CD1c-positive myeloid dendritic cell (primary cell): ENCODE measurements at regions not wholly inside any gene's neighbourhood (a gene's known extent, or its start where the extent isn't known, plus 50 kb on each side); places are given as distances from the start of the nearest gene placed in this dataset.
"Not testable (repeated sequence)": the region's sequence is repeated elsewhere in the genome, so short reads cannot be mapped to it uniquely, and the experiment has no call there.

Experiments used
- DNase-seq: peaks from one replicate; pipeline ENCODE4 v3.0.0-alpha.2; 2016; ENCODE audit errors: extremely low spot score

- no peak for DNase-seq
These were observed 98.3 kb downstream of the BACH1 start for GRCh38 chr21:29396951-29397455.

DNA sequence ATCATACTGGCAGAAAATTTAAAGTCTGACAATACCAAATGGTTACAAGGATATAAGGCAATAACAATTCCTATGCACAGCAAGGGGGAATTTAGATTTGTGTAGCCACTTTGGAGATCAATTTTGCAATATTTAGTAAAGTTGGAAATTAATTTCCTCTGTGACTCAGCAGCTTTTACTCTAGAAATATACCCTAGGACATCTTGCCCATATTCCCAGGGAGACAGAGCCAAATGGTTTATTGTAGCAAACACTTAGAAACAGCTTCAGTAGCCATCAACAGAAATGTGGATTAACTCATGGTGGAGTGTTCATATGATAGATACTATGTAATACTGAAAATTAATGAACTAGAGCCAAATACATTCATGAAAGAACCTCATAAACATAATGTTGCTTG is 104.6 kb downstream of the BACH1 start:
- DNase-seq = no peak

DNA sequence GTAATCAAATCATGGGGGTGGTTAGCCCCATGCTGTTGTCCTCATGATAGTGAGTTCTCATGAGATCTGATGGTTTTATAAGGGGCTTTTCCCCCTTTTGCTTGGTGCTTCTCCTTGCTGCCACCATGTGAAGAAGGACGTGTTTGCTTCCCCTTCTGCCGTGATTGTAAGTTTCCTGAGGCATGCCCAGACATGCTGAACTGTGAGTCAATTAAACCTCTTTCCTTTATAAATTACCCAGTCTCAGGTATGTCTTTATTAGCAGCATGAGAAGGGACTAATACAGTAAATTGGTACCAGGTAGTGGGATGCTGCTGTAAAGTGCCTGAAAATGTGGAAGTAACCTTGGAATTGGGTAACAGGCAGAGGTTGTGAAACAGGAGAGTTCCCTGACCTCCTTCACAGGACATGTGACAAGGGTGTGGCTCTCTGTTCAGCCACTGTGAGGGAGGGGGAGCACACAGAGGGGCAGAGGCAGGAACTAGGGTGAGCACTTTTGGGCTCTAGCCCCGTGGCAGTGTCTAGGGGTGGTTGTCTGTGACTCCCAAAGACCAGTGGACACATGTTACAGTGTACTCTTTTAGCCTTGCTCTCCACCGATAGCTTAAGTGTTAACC is 105.3 kb downstream of the BACH1 start:
- peak; percentile 77 for DNase-seq

DNA sequence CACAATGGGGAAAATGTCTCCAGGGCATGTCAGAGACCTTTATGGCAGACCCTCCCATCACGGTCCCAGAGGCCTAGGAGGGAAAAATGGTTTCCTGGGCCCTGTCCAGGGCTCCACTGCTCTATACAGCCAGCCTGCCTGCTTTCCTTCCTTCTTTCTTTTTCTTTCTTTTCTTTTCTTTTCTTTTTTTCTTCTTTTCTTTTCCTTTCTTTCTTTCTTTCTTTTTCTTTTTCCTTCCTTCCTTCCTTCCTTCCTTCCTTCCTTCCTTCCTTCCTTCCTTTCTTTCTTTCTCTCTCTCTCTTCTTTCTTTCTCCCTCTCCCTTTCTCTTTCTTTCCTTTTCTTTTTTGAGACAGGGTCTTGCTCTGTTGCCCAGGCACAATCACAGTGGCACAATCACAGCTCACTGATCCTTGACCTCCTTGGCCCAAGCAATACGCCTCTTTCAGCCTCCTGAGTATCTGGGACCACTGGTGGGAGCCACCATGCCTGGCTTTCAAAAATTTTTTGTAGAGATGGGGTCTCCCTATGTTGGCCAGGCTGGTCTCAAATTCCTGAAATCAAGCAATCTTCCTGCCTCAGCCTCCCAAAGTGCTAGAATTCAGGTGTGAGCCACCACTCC is 106.9 kb downstream of the BACH1 start:
- no peak for DNase-seq

DNA sequence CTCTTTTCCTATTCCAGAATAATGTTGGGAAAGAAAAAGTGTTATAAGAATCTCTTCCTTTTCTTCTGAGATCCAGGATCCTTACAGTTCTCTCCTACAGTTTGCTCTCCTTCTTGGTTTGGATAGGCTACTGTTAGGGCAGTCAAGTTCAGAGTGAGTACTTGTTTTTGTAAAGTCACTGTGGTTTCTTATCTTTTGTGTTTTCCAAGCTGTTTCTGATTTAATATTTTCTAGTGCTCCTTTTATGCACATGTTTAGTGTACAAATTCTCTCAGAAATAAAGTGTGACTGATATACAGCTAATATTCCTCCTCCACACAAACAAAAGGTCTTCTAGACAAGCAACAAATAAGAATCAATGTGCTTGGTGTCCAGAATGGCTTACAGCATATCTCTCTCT is 107.7 kb downstream of the BACH1 start:
- DNase-seq = no peak

DNA sequence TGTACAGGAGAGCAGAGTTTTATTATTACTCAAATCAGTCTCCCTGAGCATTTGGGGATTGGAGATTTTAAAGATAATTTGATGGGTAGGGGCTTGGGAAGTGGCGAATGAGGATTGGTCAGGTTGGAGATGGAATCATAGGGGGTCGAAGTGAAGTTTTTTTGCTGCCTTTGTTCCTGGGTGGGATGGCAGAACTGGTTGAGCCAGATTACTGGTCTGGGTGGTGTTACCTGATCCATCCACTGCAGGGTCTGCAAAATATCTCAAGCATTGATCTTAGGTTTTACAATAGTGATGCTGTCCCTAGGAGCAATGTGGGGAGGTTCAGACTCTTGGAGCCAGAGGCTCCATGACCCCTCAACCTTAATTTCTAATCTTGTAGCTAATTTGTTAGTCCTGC is 108.8 kb downstream of the BACH1 start:
- no peak for DNase-seq

GRCh38 chr21:29413683-29414082 is 115.0 kb downstream of the BACH1 start:
- DNase-seq = no peak

- no peak for DNase-seq
These were observed 117.5 kb downstream of the BACH1 start for GRCh38 chr21:29416268-29416667.

DNA sequence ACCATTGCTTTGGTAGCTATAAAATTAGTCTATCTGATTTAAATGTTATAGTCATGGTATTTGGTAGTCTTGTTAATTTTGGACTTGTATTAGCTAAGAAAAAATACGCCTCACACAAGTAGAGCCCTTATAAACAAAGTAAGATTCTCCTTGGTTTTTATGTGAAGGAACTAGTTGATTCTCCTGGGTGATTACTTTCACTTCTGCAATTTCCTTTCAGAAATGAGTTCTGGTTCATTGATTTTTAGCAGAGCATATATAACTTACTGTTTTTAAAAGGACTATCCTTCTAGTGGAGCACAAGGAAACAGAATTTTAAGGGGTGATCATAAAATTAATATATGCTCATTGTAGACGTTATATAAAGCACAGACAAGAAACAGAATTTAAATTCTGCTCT is 120.1 kb downstream of the BACH1 start:
- DNase-seq = peak; percentile 38

DNA sequence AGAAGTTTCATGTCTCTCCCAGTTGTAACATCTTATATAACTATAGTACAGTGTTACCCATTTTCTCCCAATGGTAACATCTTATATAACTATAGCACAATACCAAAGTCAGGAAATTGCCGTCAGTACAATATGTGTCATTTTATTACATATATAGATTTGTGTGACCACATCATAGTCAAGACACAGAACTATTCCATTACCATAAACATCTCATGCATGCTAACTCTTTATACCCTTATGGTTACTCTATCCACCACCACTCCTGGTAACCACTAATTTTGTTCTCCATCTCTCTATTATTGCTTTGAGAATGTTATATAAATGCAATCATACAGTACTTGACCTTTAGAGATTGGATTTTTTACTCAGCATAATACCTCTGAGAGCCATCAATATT is 120.7 kb downstream of the BACH1 start:
- no peak for DNase-seq

DNA sequence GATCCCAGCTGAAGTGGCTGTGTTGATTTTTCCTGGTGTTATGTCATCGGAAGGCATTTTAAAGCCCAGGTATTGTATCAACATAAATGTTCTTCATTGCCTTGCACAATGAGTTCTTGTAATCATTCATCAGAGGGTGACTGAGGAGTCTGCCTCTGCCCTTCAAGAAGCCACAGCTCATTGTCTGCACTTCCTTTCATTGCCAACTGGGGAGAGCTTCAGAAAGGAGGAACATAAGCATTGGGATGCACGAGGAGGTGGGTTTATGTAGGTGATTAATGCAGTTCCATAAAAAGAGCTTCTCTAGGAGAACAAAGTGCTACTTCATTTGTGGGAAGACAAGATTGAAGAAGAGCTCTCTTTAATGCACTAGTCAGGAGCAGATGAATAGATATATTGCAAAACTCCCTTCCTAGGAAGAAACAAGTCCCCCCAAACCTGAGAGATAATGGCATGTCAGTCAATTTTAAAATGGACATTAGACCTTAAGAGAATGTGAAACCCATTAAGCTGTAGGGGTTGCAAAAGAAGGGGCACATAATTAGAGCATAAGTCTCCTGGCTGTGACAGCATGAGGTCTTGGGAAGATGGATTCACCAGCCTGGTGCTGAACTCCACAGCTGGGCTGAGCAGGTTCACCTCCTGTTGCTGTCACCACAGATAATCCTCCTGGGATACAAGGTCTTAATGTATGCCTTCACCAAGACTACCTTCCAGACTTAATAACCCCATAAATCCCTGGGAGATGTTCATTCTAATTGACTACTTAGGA is 124.6 kb downstream of the BACH1 start:
- DNase-seq = peak; percentile 40

- peak; percentile 58 for DNase-seq
These were observed 126.0 kb downstream of the BACH1 start for GRCh38 chr21:29424728-29425127.

GRCh38 chr21:29429218-29429617 is 130.5 kb downstream of the BACH1 start:
- no peak for DNase-seq

DNA sequence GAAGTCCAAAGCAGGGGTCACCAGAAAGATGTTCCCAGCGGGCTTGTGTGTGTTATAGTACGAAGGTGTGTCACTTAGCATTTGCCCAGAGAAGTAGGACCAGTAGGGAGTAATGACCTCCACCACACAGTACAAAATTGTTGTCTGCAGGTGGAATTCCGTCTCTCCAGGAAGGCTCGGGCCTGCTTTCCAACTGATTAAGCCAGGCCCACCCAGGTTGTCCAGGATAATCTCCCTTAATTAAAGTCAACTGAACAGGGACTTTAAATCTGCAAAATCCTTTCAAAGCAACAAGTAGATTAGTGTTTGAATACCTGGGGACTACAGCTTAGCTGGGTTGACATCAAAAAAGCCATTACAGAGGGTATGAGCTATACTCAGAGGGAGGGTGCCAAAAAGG is 131.3 kb downstream of the BACH1 start:
- DNase-seq = no peak

DNA sequence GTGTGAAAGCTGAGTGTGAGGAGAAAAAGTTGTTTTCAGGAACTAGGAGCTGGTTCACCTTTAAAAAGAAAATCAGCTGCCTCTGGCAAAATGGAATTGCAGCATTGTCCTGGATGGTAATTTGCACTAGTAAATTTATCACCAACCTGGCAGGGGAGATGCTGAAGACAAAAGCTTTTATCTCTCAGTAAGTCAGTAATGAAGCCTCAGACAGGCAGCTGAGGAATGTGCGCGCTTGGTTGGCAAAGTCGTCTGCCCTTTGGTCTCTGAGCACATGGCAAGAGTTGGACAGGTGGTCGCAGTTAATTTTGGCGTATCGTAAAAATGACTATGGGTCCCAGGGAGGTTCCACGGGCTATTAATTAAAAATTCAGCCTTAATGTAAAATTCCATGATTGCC is 131.9 kb downstream of the BACH1 start:
- DNase-seq = no peak

GRCh38 chr21:29431178-29431577 is 132.5 kb downstream of the BACH1 start:
- DNase-seq = no peak

DNA sequence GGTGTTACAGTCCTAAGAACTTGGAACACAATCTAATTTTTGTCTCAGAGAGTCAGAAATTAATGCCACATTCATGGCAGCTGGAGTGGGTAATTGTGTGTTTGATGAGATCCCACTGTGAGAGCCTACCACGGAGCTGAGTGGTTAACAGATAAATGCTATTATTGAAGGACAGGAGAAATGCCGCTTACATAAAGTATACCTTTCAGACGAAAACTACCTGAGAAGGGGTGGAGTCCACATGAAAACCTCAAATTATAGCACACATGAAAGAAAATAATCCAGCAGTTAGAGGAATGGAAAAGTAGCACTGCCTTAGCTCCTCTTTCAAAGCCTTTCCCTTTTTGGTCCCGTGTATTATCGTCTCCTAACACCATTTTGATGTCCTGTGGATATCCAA is 133.0 kb downstream of the BACH1 start:
- DNase-seq = no peak

DNA sequence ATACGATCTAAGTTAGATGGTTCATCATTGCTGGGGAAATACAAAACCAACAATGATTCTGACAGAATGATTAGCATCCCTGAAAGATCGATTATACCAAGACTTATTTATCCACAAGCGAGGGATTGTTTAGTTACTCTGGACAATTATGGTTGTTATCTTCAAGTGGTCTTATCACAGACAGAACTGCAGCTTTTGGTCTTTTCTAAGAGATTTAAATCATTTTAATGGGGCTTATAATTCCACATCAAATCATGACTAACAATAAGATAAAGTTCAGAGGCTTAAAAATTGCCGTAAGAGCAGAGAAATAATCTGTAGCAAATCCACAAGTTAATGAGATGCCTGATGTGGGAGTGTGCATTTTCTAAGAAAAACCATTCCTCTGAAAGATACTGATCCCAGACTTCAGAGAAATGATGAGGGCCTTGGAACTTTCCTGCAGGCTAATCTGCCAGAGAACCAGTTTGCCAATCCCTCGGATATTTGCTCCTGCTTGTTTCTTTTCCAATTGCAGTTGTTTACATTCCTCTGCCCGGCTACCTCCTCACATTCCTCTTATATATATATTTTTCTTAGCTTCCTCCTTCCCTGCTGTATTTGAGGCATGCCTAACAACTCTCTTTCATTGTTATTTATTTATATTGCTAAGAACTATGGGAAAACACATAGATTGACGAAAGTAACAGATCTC is 134.8 kb downstream of the BACH1 start:
- DNase-seq = no peak

GRCh38 chr21:29434081-29434480 is 135.4 kb downstream of the BACH1 start:
- no peak for DNase-seq

- DNase-seq = not testable (repeated sequence)
These were observed 136.3 kb downstream of the BACH1 start for GRCh38 chr21:29434982-29435381.

DNA sequence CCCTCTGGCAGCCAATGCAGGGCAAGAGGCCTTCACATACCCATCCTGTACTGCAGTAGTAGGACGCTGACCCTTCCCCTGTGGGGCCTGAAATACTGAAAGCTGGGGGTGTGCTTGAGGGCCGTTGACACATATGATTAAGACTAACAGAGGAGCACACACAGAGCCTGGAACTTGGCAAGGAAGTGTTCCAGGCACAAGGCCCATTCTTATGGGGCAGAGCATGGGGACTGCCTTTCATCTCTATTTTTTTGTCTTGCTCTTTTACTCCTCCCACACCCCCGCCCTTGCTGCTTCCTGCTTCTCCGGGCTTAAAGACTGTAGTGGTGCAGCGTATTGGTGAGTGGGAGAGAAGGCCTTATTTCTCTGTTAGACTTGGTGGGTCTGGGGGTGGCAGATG is 137.4 kb downstream of the BACH1 start:
- DNase-seq = no peak

GRCh38 chr21:29436650-29437049 is 137.9 kb downstream of the BACH1 start:
- no peak for DNase-seq
